A673 (cell line): ENCODE measurements at regions not wholly inside any gene's neighbourhood (a gene's known extent, or its start where the extent isn't known, plus 50 kb on each side); places are given as distances from the start of the nearest gene placed in this dataset.

ENCODE experiments used
- EZH2 ChIP-seq: fragments of 200-600 bp; sonication (generic); IDR thresholded peaks from 2 replicates; pipeline ENCODE4 v1.6.1; 2017; ENCODE audit warnings: borderline replicate concordance, low read depth, mild to moderate bottlenecking, mixed read lengths, antibody characterized with exemption, low read length; ENCODE audit not compliant: poor library complexity, severe bottlenecking
- TF ChIP-seq, protein P1 (sequence below): fragments of 300-800, 200-600 bp; sonication (generic); conservative IDR thresholded peaks from 2 replicates; pipeline ENCODE4 v1.5.1; 2017; ENCODE audit warnings: low read depth, mild to moderate bottlenecking, antibody characterized with exemption, low read length, moderate library complexity, mixed read lengths

DNA sequence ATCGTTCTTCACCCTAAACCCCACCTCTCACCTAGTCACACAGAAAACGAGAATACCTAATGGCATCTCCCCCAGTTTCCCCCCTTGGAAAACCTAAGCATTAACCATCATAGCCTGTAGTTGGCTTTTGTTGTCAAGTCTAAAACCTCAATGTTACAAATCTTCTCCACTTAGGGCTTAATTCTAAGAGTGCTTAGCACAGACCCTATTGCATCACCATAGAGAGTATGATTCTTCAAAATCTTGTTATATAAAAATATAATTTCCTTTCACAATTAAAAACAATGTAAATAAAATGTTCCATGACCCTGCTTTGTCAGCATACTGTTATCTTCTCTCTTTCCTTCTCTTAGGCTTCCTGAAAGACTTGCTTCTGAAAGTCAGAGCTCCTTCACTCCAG lies 263.2 kb upstream of the RGS18 start:
- TF ChIP-seq, protein P1, sequence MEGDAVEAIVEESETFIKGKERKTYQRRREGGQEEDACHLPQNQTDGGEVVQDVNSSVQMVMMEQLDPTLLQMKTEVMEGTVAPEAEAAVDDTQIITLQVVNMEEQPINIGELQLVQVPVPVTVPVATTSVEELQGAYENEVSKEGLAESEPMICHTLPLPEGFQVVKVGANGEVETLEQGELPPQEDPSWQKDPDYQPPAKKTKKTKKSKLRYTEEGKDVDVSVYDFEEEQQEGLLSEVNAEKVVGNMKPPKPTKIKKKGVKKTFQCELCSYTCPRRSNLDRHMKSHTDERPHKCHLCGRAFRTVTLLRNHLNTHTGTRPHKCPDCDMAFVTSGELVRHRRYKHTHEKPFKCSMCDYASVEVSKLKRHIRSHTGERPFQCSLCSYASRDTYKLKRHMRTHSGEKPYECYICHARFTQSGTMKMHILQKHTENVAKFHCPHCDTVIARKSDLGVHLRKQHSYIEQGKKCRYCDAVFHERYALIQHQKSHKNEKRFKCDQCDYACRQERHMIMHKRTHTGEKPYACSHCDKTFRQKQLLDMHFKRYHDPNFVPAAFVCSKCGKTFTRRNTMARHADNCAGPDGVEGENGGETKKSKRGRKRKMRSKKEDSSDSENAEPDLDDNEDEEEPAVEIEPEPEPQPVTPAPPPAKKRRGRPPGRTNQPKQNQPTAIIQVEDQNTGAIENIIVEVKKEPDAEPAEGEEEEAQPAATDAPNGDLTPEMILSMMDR, result no peak
- no peak for TF ChIP-seq EZH2
